Ovary (tissue), 3 donors: ENCODE measurements at regions not wholly inside any gene's neighbourhood (a gene's known extent, or its start where the extent isn't known, plus 50 kb on each side); places are given as distances from the start of the nearest gene placed in this dataset.

Experiments used
- POLR2A ChIP-seq: fragments of 450-650 bp; IDR thresholded peaks from one replicate; pipeline ENCODE4 v1.6.1; 2017; ENCODE audit warnings: antibody characterized with exemption, mild to moderate bottlenecking, moderate library complexity
- TF ChIP-seq, protein P1 (sequence below), 3 donors: fragments of 450-650 bp in 2 of 3; fragments of 200-600 bp in 1 of 3; IDR thresholded peaks; one replicate each; pipeline versions ENCODE4 v1.5.1 to v1.8.0; 2016 to 2022; ENCODE audit warnings: antibody characterized with exemption in 3 of 3, mild to moderate bottlenecking in 1 of 3
- donor health status: DM: no; HTN: no; CAD: no.

DNA sequence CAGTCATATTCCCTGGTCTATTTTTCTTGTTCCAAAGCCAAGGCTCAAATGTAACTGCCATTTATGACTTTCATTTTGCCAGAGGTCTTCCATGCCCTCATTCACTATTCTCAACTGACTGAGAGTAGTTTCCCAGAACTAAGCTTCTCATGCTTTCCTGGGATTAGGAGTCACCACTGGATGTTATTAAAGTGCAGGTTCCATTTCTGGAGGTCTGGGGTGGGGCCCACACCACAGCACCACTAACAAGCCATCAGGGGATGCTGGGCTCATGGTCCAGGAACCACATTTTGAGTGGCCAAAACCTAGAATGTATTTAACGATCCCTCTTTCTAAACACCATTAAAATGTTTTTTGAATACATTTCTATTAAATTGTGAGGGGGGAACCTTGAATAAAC is 677.6 kb downstream of the SEMA5A start:
- TF ChIP-seq, protein P1, sequence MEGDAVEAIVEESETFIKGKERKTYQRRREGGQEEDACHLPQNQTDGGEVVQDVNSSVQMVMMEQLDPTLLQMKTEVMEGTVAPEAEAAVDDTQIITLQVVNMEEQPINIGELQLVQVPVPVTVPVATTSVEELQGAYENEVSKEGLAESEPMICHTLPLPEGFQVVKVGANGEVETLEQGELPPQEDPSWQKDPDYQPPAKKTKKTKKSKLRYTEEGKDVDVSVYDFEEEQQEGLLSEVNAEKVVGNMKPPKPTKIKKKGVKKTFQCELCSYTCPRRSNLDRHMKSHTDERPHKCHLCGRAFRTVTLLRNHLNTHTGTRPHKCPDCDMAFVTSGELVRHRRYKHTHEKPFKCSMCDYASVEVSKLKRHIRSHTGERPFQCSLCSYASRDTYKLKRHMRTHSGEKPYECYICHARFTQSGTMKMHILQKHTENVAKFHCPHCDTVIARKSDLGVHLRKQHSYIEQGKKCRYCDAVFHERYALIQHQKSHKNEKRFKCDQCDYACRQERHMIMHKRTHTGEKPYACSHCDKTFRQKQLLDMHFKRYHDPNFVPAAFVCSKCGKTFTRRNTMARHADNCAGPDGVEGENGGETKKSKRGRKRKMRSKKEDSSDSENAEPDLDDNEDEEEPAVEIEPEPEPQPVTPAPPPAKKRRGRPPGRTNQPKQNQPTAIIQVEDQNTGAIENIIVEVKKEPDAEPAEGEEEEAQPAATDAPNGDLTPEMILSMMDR (IDR thresholded peaks at IDR 0.05) = no peak
- TF ChIP-seq POLR2A = no peak
